Endothelial cell of umbilical vein (primary cell): ENCODE measurements at regions not wholly inside any gene's neighbourhood (a gene's known extent, or its start where the extent isn't known, plus 50 kb on each side); places are given as distances from the start of the nearest gene placed in this dataset.

Experiments
- GATA2 ChIP-seq: IDR thresholded peaks from 2 replicates; pipeline ENCODE4 v1.7.0; 2011; ENCODE audit warnings: low read depth, mild to moderate bottlenecking, moderate library complexity, mixed read lengths, low read length; ENCODE audit not compliant: insufficient read length, insufficient read depth
- MAX ChIP-seq: IDR thresholded peaks from 2 replicates; pipeline ENCODE4 v1.6.1; 2011; ENCODE audit not compliant: insufficient read depth, insufficient read length
- POLR2A ChIP-seq: IDR thresholded peaks from 2 replicates; pipeline ENCODE4 v1.6.1; 2012; ENCODE audit warnings: low read depth, mild to moderate bottlenecking, control low read depth, low read length
- TF ChIP-seq, protein P1 (sequence below), 2 donors: IDR thresholded peaks; 1 replicate in 1 of 2; 2 replicates in 1 of 2; pipeline ENCODE4 v1.5.1; 2011; ENCODE audit warnings: low read length in 2 of 2, mild to moderate bottlenecking in 2 of 2, moderate library complexity in 2 of 2, control low read depth in 1 of 2, inconsistent platforms in 1 of 2, low read depth in 1 of 2; ENCODE audit not compliant: insufficient read depth in 1 of 2; ENCODE audit errors: extremely low read depth in 1 of 2

GRCh38 chr13:111859354-111860230, 207.4 kb upstream of the SOX1 start:
- TF ChIP-seq POLR2A (no peak), GATA2 (no peak), MAX (no peak)
- TF ChIP-seq, protein P1, sequence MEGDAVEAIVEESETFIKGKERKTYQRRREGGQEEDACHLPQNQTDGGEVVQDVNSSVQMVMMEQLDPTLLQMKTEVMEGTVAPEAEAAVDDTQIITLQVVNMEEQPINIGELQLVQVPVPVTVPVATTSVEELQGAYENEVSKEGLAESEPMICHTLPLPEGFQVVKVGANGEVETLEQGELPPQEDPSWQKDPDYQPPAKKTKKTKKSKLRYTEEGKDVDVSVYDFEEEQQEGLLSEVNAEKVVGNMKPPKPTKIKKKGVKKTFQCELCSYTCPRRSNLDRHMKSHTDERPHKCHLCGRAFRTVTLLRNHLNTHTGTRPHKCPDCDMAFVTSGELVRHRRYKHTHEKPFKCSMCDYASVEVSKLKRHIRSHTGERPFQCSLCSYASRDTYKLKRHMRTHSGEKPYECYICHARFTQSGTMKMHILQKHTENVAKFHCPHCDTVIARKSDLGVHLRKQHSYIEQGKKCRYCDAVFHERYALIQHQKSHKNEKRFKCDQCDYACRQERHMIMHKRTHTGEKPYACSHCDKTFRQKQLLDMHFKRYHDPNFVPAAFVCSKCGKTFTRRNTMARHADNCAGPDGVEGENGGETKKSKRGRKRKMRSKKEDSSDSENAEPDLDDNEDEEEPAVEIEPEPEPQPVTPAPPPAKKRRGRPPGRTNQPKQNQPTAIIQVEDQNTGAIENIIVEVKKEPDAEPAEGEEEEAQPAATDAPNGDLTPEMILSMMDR (IDR thresholded peaks at IDR 0.05; ENCODE audit: extremely low read depth in 1 of 2, insufficient read depth in 1 of 2, low read depth in 1 of 2, low read length in 2 of 2), result no peak
